ENCODE measurements at regions not wholly inside any gene's neighbourhood (a gene's known extent, or its start where the extent isn't known, plus 50 kb on each side); places are given as distances from the start of the nearest gene placed in this dataset.
"Not testable (repeated sequence)": the region's sequence is repeated elsewhere in the genome, so short reads cannot be mapped to it uniquely, and the experiment has no call there.

DNA sequence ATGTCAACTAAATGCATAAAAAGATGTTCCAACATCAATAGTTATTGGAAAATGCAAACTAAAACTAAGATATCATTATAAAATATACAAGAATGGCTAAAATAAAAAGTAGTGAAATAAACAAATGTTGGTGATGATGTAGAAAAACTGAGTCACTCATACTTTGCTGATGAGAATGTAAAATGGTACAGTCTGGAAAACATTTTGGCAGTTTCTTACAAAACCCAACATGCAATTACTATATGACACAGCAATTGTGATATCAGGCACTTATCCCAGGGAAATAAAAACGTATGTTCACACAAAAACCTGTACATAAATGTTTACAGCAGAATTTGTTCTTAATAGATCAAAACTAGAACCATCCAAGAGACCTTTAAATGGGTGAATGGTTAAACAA is 182.6 kb downstream of the RTL9 start:
- DNase-seq (ENCODE audit: low read depth in 1 of 2, low spot score in 1 of 2): no peak

DNA sequence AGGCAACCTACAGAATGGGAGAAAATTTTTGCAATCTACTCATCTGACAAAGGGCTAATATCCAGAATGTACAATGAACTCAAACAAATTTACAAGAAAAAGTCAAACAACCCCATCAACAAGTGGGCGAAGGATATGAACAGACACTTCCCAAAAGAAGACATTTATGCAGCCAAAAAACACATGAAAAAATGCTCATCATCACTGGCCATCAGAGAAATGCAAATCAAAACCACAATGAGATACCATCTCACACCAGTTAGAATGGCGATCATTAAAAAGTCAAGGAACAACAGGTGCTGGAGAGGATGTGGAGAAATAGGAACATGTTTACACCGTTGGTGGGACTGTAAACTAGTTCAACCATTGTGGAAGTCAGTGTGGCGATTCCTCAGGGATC is 192.2 kb downstream of the RTL9 start:
- H3K27ac ChIP-seq (replicated peaks); H3K4me3 ChIP-seq (replicated peaks; ENCODE audit: insufficient read depth, low read length); DNase-seq (ENCODE audit: low read depth in 1 of 2, low spot score in 1 of 2); H3K27me3 ChIP-seq (ENCODE audit: insufficient read depth, poor library complexity, severe bottlenecking): not testable (repeated sequence)

More for the DNA sequence above, 182.6 kb downstream of the RTL9 start:
- Histone ChIP-seq H3K27me3 (ENCODE audit: insufficient read depth, poor library complexity, severe bottlenecking) (no peaks in the 10 kb centered on the region), H3K4me3 (replicated peaks; ENCODE audit: insufficient read depth, low read length) (no peak overlapping the region), H3K27ac (replicated peaks) (no peak overlapping the region)
- no peak for TF ChIP-seq POLR2AphosphoS5 (IDR thresholded peaks at IDR 0.05; ENCODE audit: low read depth)
- TF ChIP-seq GABPA (IDR thresholded peaks at IDR 0.05; ENCODE audit: low read depth): no peak
- TF ChIP-seq, protein P1, sequence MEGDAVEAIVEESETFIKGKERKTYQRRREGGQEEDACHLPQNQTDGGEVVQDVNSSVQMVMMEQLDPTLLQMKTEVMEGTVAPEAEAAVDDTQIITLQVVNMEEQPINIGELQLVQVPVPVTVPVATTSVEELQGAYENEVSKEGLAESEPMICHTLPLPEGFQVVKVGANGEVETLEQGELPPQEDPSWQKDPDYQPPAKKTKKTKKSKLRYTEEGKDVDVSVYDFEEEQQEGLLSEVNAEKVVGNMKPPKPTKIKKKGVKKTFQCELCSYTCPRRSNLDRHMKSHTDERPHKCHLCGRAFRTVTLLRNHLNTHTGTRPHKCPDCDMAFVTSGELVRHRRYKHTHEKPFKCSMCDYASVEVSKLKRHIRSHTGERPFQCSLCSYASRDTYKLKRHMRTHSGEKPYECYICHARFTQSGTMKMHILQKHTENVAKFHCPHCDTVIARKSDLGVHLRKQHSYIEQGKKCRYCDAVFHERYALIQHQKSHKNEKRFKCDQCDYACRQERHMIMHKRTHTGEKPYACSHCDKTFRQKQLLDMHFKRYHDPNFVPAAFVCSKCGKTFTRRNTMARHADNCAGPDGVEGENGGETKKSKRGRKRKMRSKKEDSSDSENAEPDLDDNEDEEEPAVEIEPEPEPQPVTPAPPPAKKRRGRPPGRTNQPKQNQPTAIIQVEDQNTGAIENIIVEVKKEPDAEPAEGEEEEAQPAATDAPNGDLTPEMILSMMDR (IDR thresholded peaks at IDR 0.05; ENCODE audit: insufficient read depth, low read length): no peak
- TF ChIP-seq, protein P2, sequence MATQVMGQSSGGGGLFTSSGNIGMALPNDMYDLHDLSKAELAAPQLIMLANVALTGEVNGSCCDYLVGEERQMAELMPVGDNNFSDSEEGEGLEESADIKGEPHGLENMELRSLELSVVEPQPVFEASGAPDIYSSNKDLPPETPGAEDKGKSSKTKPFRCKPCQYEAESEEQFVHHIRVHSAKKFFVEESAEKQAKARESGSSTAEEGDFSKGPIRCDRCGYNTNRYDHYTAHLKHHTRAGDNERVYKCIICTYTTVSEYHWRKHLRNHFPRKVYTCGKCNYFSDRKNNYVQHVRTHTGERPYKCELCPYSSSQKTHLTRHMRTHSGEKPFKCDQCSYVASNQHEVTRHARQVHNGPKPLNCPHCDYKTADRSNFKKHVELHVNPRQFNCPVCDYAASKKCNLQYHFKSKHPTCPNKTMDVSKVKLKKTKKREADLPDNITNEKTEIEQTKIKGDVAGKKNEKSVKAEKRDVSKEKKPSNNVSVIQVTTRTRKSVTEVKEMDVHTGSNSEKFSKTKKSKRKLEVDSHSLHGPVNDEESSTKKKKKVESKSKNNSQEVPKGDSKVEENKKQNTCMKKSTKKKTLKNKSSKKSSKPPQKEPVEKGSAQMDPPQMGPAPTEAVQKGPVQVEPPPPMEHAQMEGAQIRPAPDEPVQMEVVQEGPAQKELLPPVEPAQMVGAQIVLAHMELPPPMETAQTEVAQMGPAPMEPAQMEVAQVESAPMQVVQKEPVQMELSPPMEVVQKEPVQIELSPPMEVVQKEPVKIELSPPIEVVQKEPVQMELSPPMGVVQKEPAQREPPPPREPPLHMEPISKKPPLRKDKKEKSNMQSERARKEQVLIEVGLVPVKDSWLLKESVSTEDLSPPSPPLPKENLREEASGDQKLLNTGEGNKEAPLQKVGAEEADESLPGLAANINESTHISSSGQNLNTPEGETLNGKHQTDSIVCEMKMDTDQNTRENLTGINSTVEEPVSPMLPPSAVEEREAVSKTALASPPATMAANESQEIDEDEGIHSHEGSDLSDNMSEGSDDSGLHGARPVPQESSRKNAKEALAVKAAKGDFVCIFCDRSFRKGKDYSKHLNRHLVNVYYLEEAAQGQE (IDR thresholded peaks at IDR 0.05; ENCODE audit: insufficient replicate concordance, low read depth): no peak
- TF ChIP-seq SPI1 (IDR thresholded peaks at IDR 0.05; ENCODE audit: borderline replicate concordance, low read depth): no peak

DNA sequence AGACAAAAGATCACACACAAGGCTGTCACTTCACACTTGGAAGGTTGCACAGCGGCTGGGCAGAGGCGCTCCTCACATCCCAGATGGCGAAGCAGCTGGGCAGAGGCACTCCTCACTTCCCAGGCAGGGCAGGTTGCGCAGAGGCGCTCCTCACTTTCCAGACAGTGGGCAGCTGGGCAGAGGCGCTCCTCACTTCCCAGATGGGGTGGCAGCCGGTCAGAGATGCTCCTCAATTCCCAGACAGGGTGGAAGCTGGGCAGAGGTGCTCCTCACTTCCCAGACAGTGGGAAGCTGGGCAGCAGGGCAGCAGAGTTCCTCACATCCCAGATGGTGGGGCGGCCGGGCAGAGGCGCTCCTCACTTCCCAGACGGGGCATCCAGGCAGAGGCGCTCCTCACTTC is 199.2 kb downstream of the RTL9 start:
- TF ChIP-seq, protein P1 (IDR thresholded peaks at IDR 0.05; ENCODE audit: insufficient read depth, low read length): no peak
- no peak for TF ChIP-seq POLR2AphosphoS5 (IDR thresholded peaks at IDR 0.05; ENCODE audit: low read depth)
- no peak for TF ChIP-seq SPI1 (IDR thresholded peaks at IDR 0.05; ENCODE audit: borderline replicate concordance, low read depth)
- TF ChIP-seq GABPA (IDR thresholded peaks at IDR 0.05; ENCODE audit: low read depth): no peak
- TF ChIP-seq, protein P2 (IDR thresholded peaks at IDR 0.05; ENCODE audit: insufficient replicate concordance, low read depth): no peak
- H3K27ac ChIP-seq (replicated peaks): no peak overlapping the region
- H3K27me3 ChIP-seq (ENCODE audit: insufficient read depth, poor library complexity, severe bottlenecking): no peaks in the 10 kb centered on the region
- H3K4me3 ChIP-seq (replicated peaks; ENCODE audit: insufficient read depth, low read length): no peak overlapping the region
- no peak for DNase-seq (ENCODE audit: low read depth in 1 of 2, low spot score in 1 of 2)

DNA sequence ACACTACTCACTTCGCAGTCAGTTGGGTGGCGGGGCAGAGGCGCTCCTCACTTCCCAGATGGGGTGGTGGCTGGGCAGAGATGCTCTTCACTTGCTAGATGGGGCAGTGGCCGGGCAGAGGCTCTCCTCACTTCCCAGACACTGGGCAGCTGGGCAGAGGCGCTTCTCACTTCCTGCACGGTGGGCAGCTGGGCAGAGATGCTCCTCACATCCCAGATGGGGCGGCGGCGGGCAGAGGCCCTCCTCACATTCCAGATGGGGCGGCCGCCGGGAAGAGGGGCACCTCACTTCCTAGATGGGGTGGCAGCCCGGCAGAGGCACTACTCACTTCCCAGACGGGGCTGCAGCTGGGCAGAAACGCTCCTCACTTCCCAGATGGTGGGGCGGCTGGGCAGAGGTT is 199.8 kb downstream of the RTL9 start:
- no peak overlapping the region for H3K4me3 ChIP-seq (replicated peaks; ENCODE audit: insufficient read depth, low read length)
- TF ChIP-seq, protein P2 (IDR thresholded peaks at IDR 0.05; ENCODE audit: insufficient replicate concordance, low read depth): no peak
- no peaks in the 10 kb centered on the region for H3K27me3 ChIP-seq (ENCODE audit: insufficient read depth, poor library complexity, severe bottlenecking)
- no peak for DNase-seq (ENCODE audit: low read depth in 1 of 2, low spot score in 1 of 2)
- no peak overlapping the region for H3K27ac ChIP-seq (replicated peaks)
